ENCODE measurements at regions not wholly inside any gene's neighbourhood (a gene's known extent, or its start where the extent isn't known, plus 50 kb on each side); places are given as distances from the start of the nearest gene placed in this dataset.

DNA sequence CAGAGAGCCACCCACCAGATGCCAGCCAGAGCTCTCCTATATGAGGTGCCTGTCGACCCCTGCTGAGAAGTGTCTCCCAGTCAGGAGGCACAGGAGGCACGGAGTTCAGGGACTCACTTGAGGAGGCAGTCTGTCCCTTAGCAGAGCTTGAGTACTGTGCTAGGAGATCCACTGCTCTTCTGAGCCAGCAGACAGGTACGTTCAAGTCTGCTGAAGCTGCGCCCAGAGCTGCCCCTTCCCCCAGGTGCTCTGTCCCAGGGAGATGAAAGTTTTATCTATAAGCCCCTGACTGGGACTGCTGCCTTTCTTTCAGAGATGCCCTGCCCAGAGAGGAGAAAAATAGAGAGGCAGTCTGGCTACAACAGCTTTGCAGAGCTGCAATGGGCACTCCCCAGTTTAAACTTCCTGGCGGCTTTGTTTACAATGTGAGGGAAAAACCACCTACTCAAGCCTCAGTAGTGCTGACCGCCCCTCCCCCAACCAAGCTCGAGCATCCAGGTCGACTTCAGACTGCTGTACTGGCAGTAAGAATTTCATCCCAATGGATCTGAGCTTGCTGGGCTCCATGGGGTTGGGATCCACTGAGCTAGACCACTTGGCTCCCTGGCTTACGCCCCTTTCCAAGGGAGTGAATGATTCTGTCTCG, 146.7 kb upstream of the USP15 start:
- no peak overlapping the region for H2AFZ ChIP-seq (ENCODE audit: low read depth, low read length)
- no peaks in the 10 kb centered on the region for H3K36me3 ChIP-seq (ENCODE audit: insufficient read depth, low read length)
- no peak for TF ChIP-seq SMC3 (conservative IDR thresholded peaks at IDR 0.05; ENCODE audit: poor library complexity)
- TF ChIP-seq POLR2AphosphoS5 (IDR thresholded peaks at IDR 0.05), result no peak
- TF ChIP-seq MXI1 (conservative IDR thresholded peaks at IDR 0.05; ENCODE audit: poor library complexity, severe bottlenecking), result no peak
- no peak for TF ChIP-seq EP300 (conservative IDR thresholded peaks at IDR 0.05; ENCODE audit: poor library complexity, severe bottlenecking)
- no peak for TF ChIP-seq TAF1 (IDR thresholded peaks at IDR 0.05; ENCODE audit: low read depth)
- TF ChIP-seq EZH2 (IDR thresholded peaks at IDR 0.05; ENCODE audit: borderline replicate concordance, insufficient read depth, low read length, poor library complexity, severe bottlenecking), result no peak
- TF ChIP-seq RAD21 (conservative IDR thresholded peaks at IDR 0.05), result no peak
- TF ChIP-seq, protein P1, sequence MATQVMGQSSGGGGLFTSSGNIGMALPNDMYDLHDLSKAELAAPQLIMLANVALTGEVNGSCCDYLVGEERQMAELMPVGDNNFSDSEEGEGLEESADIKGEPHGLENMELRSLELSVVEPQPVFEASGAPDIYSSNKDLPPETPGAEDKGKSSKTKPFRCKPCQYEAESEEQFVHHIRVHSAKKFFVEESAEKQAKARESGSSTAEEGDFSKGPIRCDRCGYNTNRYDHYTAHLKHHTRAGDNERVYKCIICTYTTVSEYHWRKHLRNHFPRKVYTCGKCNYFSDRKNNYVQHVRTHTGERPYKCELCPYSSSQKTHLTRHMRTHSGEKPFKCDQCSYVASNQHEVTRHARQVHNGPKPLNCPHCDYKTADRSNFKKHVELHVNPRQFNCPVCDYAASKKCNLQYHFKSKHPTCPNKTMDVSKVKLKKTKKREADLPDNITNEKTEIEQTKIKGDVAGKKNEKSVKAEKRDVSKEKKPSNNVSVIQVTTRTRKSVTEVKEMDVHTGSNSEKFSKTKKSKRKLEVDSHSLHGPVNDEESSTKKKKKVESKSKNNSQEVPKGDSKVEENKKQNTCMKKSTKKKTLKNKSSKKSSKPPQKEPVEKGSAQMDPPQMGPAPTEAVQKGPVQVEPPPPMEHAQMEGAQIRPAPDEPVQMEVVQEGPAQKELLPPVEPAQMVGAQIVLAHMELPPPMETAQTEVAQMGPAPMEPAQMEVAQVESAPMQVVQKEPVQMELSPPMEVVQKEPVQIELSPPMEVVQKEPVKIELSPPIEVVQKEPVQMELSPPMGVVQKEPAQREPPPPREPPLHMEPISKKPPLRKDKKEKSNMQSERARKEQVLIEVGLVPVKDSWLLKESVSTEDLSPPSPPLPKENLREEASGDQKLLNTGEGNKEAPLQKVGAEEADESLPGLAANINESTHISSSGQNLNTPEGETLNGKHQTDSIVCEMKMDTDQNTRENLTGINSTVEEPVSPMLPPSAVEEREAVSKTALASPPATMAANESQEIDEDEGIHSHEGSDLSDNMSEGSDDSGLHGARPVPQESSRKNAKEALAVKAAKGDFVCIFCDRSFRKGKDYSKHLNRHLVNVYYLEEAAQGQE (IDR thresholded peaks at IDR 0.05; ENCODE audit: borderline replicate concordance), result no peak
- TF ChIP-seq, protein P2, sequence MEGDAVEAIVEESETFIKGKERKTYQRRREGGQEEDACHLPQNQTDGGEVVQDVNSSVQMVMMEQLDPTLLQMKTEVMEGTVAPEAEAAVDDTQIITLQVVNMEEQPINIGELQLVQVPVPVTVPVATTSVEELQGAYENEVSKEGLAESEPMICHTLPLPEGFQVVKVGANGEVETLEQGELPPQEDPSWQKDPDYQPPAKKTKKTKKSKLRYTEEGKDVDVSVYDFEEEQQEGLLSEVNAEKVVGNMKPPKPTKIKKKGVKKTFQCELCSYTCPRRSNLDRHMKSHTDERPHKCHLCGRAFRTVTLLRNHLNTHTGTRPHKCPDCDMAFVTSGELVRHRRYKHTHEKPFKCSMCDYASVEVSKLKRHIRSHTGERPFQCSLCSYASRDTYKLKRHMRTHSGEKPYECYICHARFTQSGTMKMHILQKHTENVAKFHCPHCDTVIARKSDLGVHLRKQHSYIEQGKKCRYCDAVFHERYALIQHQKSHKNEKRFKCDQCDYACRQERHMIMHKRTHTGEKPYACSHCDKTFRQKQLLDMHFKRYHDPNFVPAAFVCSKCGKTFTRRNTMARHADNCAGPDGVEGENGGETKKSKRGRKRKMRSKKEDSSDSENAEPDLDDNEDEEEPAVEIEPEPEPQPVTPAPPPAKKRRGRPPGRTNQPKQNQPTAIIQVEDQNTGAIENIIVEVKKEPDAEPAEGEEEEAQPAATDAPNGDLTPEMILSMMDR (IDR thresholded peaks at IDR 0.05; ENCODE audit: poor library complexity, severe bottlenecking), result no peak
- H3K9me2 ChIP-seq (ENCODE audit: insufficient read depth, low read length), result no peaks in the 10 kb centered on the region
- no peak overlapping the region for H3K27ac ChIP-seq (ENCODE audit: low read length)
- H4K20me1 ChIP-seq (ENCODE audit: insufficient read depth), result no peaks in the 10 kb centered on the region
- H3K4me2 ChIP-seq (ENCODE audit: low read length), result no peak overlapping the region
- H3K79me2 ChIP-seq (replicated peaks; ENCODE audit: insufficient read depth, low read length), result no peaks in the 10 kb centered on the region
- H3K9me3 ChIP-seq (ENCODE audit: low read length), result no peaks in the 10 kb centered on the region
- no peaks in the 10 kb centered on the region for H3K27me3 ChIP-seq (ENCODE audit: insufficient read depth, low read depth, low read length)
- no peak overlapping the region for H3K9ac ChIP-seq (ENCODE audit: low read length)
- no peak overlapping the region for H3K4me3 ChIP-seq (ENCODE audit: low read length)
- no peaks in the 10 kb centered on the region for H3F3A ChIP-seq (ENCODE audit: insufficient read depth, low read length, poor library complexity, severe bottlenecking)

DNA sequence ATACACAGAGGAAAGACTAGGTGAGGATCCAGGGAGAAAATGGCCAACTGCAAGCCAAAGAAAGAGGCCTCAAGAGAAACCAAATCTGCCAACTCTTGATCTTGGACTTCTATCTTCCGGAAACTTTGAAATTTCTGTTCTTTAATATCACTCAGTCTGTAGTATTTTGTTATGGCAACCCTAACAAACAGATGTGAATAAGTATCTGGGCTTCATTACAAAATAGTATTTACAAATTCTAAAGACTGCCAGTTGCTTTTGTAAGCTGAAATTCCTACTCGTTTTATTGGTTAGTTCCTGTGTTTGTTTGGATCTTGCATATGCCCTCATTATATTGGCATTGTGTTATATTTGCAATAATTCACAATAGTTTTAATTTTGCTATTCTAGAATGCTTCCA, 143.2 kb upstream of the USP15 start:
- Histone ChIP-seq H3K27me3 (ENCODE audit: insufficient read depth, low read depth, low read length) (no peaks in the 10 kb centered on the region), H3K9me3 (ENCODE audit: low read length) (no peaks in the 10 kb centered on the region), H3K9ac (ENCODE audit: low read length) (no peak overlapping the region), H3K36me3 (ENCODE audit: insufficient read depth, low read length) (no peaks in the 10 kb centered on the region), H4K20me1 (ENCODE audit: insufficient read depth) (no peaks in the 10 kb centered on the region), H3K79me2 (replicated peaks; ENCODE audit: insufficient read depth, low read length) (no peaks in the 10 kb centered on the region), H3K4me2 (ENCODE audit: low read length) (no peak overlapping the region), H2AFZ (ENCODE audit: low read depth, low read length) (no peak overlapping the region), H3F3A (ENCODE audit: insufficient read depth, low read length, poor library complexity, severe bottlenecking) (no peaks in the 10 kb centered on the region), H3K4me3 (ENCODE audit: low read length) (no peak overlapping the region), H3K9me2 (ENCODE audit: insufficient read depth, low read length) (no peaks in the 10 kb centered on the region), H3K27ac (ENCODE audit: low read length) (no peak overlapping the region)
- TF ChIP-seq EZH2 (IDR thresholded peaks at IDR 0.05; ENCODE audit: borderline replicate concordance, insufficient read depth, low read length, poor library complexity, severe bottlenecking) (no peak), SMC3 (conservative IDR thresholded peaks at IDR 0.05; ENCODE audit: poor library complexity) (no peak), RAD21 (conservative IDR thresholded peaks at IDR 0.05) (no peak), TAF1 (IDR thresholded peaks at IDR 0.05; ENCODE audit: low read depth) (no peak)
- TF ChIP-seq, protein P1 (IDR thresholded peaks at IDR 0.05; ENCODE audit: borderline replicate concordance), result no peak

Measured in neural cell (in vitro differentiated cells).